GM12891 (cell line): ENCODE measurements at regions not wholly inside any gene's neighbourhood (a gene's known extent, or its start where the extent isn't known, plus 50 kb on each side); places are given as distances from the start of the nearest gene placed in this dataset.
"Not testable (repeated sequence)": the region's sequence is repeated elsewhere in the genome, so short reads cannot be mapped to it uniquely, and the experiment has no call there.

ENCODE experiments used
- PAX5 ChIP-seq: IDR thresholded peaks from 2 replicates; pipeline ENCODE4 v1.6.1; 2011; ENCODE audit warnings: low read length, moderate library complexity, mild to moderate bottlenecking; ENCODE audit not compliant: insufficient read depth, severe bottlenecking
- POLR2A ChIP-seq: IDR thresholded peaks from 2 replicates; pipeline ENCODE4 v1.6.1; 2011; ENCODE audit warnings: low read depth, low read length, control low read depth
- POLR2AphosphoS5 ChIP-seq: IDR thresholded peaks from 2 replicates; pipeline ENCODE4 v1.6.1; 2011; ENCODE audit warnings: low read depth, low read length, control low read depth
- POU2F2 ChIP-seq: IDR thresholded peaks from 2 replicates; pipeline ENCODE4 v1.6.1; 2011; ENCODE audit warnings: low read depth, mild to moderate bottlenecking, control low read depth, low read length, moderate library complexity
- SPI1 ChIP-seq: IDR thresholded peaks from 2 replicates; pipeline ENCODE4 v1.6.1; 2011; ENCODE audit warnings: low read depth, low read length, control low read depth
- TAF1 ChIP-seq: IDR thresholded peaks from 2 replicates; pipeline ENCODE4 v1.6.1; 2011; ENCODE audit warnings: low read depth, low read length, control low read depth

DNA sequence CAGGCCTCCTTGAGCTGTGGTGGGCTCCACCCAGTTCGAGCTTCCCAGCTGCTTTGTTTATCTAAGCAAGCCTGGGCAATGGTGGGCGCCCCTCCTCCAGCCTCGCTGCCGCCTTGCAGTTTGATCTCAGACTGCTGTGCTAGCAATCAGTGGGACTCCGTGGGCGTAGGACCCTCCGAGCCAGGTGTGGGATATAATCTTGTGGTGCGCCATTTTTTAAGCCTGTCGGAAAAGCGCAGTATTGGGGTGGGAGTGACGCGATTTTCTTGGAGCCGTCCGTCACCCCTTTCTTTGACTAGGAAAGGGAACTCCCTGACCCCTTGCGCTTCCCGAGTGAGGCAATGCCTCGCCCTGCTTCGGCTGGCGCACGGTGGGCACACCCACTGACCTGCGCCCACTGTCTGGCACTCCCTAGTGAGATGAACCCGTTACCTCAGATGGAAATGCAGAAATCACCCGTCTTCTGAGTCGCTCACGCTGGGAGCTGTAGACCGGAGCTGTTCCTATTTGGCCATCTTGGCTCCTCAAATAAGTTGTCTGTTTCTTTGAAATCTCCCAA is 291.3 kb upstream of the CTNNB1 start:
- not testable (repeated sequence) for TF ChIP-seq POLR2A, TAF1, POLR2AphosphoS5, SPI1, PAX5, POU2F2
